ENCODE measurements at regions not wholly inside any gene's neighbourhood (a gene's known extent, or its start where the extent isn't known, plus 50 kb on each side); places are given as distances from the start of the nearest gene placed in this dataset.

GRCh38 chr20:52010541-52010940 lies 181.0 kb downstream of the ZFP64 start:
- TF ChIP-seq POLR2AphosphoS5 (IDR thresholded peaks at IDR 0.05; ENCODE audit: borderline replicate concordance, low read depth, low read length) (no peak), EZH2 (IDR thresholded peaks at IDR 0.05) (no peak)
